ENCODE measurements at regions not wholly inside any gene's neighbourhood (a gene's known extent, or its start where the extent isn't known, plus 50 kb on each side); places are given as distances from the start of the nearest gene placed in this dataset.

DNA sequence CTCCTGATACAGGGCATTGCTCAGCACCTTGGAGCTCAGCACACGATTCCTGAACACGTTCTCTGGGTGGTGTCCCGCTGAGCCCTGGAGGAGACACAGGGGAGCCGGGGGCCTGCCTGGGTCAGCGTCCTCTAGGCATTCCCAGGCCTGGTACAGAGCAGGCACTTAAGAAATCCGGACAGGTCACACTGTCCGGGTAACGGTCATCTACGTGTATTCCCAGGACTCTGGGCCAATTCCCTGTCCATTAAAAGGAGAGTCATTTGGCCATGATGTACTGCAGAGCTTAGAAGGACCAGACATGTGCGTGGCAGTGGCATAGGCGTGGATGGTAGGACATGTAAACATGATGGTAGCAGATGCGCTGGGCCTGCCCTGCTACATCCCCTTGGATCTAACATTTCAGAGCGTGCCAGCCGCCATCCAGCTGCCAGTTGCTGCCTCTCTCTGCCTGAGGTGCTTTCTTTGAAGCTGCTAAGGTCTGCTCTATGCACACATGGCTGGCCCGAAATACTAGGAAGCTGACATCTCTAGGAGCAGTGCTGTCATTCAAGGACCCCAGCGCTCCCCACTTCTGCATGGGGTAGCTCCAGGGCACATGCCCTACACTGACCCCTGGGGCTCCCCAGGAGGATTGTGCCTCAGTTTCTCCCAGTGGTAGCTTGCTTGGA lies 273.1 kb upstream of the RTL1 start:
- H3K4me1 Mint-ChIP-seq = no peaks in the 10 kb centered on the region
- peaks cover 3% of the 10 kb centered on the region for H3K9me3 Mint-ChIP-seq
- no peak for DNase-seq
- no peaks in the 10 kb centered on the region for H3K36me3 Mint-ChIP-seq (ENCODE audit: low read depth)
- H3K27ac Mint-ChIP-seq = no peak overlapping the region
- H3K27me3 Mint-ChIP-seq = no peaks in the 10 kb centered on the region
- ChIA-PET CTCF (no interaction called here), POLR2A (no interaction called here)
- no peak overlapping the region for H3K4me3 Mint-ChIP-seq

DNA sequence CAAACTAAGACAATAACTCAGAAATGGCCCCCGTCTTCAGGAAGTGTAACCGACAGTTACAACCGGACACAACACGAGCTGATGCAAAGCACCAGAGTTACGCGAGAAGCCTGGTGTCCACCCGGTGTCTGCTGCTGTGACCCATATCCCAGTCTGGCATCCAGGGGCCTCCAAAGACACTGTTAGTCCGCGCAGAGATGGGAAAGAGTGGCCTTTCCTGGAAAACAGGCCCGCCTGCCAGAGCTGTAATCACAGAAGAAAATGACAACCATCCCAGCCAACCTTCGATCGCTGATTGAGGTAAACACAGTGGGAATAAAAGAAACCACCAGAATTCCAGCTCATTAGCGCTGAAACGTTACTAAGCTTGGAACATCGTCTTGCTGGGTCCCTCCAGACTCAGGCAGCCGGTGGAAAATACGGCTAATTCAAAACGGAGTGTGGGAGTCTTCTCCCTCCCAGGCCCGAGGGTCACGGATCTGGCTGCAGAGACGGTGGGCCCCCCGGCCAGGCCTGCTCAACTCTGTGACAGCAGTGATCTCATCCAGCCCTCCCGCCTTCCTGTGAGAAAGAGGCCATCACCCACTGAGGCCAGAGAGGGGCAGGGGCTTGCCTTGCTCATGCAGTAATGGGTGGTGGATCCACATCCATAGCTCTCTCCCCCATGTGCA lies 273.9 kb upstream of the RTL1 start:
- CTCF ChIA-PET = no interaction called here
- no peak overlapping the region for H3K4me3 Mint-ChIP-seq

DNA sequence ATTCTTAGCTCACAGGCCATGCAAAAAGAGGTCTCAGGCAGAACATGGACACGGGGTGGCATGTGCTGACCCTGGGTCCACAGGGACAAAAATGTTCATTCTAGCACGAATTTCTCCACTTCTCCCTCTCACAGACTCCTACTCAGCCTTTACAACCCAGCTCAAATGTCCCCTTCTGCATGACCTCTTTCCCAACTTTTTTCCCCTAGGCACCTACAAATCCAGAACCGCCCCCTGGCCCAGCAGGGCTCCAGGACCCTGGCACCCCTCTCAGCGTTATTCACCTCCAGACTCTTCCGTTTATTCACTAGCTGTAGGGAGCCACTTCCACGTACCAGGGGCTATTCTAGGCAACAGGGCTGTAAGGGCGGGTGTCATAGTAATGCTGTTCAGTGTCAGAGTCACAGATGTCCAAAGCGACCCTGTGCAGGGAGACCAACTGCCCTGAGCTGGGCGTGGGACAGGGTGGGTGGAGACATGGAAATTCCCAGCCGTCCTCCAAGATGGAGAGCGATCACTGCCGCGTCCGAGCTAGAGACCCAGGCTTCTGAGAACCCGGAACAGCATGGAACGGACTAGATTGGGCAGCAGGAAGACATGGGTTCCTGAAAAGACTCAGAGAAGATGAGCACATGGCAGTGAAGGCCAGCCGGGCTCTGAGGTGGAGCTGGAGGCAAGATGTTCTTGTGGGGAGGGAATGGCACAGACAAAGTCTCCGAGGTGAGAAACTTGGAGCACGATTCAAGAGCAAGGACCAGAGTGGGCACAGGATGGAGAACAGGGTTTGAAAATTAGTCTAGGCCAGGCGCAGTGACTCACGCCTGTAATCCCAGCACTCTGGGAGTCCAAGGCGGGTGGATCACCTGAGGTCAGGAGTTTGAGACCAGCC lies 274.9 kb upstream of the RTL1 start:
- H3K9me3 Mint-ChIP-seq = no peaks in the 10 kb centered on the region
- H3K27me3 Mint-ChIP-seq = no peaks in the 10 kb centered on the region
- H3K27ac Mint-ChIP-seq = no peak overlapping the region
- no peaks in the 10 kb centered on the region for H3K4me1 Mint-ChIP-seq
- no peak overlapping the region for H3K4me3 Mint-ChIP-seq
- CTCF ChIA-PET = no interaction called here
- H3K36me3 Mint-ChIP-seq (ENCODE audit: low read depth) = no peaks in the 10 kb centered on the region
- no peak for DNase-seq
- POLR2A ChIA-PET = no interaction called here

More for the DNA sequence above, 273.9 kb upstream of the RTL1 start:
- POLR2A ChIA-PET = no interaction called here
- no peak overlapping the region for H3K27ac Mint-ChIP-seq
- no peaks in the 10 kb centered on the region for H3K27me3 Mint-ChIP-seq
- no peaks in the 10 kb centered on the region for H3K4me1 Mint-ChIP-seq
- H3K36me3 Mint-ChIP-seq (ENCODE audit: low read depth) = no peaks in the 10 kb centered on the region
- H3K9me3 Mint-ChIP-seq = no peaks in the 10 kb centered on the region
- DNase-seq = no peak

DNA sequence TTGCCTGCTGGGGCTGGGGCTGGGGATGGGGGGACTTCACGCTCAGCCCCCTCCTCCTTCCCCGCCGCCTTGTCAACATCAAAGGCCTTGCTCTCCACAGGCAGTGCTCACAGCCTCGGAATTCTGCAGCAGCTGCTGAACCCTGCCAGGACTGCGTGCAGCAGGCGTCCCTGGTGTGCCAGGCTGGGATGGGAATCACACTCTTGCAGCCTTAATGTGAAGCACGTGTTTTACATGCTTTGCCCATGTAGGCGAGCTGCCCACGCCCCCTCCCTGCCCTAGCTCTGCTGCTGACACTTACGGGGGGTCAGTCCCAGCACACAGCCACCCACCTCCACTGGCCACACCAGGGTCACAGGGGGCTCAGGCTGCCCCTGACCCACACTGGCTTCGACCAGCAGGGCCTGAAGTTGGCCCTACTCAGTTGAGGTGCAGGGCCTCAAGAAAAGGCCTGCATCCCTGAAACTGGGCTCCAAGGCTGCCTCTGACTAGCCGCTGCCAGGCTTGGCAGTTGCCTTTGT lies 276.2 kb upstream of the RTL1 start:
- Mint-ChIP-seq H3K36me3 (ENCODE audit: low read depth) (no peaks in the 10 kb centered on the region), H3K27ac (no peak overlapping the region), H3K27me3 (no peaks in the 10 kb centered on the region), H3K4me3 (no peak overlapping the region), H3K9me3 (no peaks in the 10 kb centered on the region), H3K4me1 (no peaks in the 10 kb centered on the region)
- DNase-seq = no peak
- CTCF ChIA-PET = no interaction called here
- POLR2A ChIA-PET = no interaction called here

DNA sequence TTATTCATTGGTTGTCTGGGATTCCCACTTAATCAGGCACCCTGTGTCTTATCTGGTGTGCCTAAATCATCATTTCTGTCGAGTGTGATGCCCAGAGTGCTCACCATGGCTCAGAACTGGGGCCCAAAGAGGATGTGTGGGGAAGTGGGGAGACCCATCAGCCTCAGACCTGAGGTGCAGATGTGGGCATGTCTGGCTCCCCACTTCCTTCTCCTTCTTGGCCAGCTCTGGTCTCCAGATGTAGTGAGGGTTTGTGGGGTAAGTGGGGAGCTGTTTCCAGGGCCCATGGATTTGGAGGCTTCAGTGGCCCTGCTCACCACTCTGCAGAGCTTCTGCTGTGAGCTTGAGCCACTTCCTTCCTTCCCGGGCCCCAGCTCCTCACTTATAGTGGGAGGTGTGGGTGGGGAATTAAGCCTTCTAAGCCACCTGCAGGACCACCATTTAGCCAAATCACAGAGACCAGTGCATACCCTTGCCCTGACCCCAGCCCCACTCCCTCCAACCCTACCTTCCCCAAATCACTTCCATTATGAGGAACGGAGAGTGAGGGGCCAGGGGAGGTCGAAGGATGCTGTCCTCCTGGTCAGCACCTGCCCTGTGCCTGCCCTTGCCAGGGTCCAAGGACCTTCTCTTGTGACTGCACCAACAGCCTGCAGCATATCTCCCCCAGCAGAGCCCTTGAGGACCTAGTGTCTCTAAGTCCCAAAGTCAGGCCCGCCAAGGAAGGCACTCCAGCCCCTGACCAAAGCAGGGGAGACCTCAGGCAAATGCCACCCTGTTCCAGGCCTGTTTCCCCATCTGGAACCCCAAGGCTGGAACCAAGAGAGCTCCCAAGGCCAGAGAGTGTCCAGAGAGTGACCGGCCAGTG lies 278.2 kb upstream of the RTL1 start:
- no peak for DNase-seq
- no peak overlapping the region for H3K27ac Mint-ChIP-seq
- H3K27me3 Mint-ChIP-seq = no peaks in the 10 kb centered on the region
- H3K9me3 Mint-ChIP-seq = no peaks in the 10 kb centered on the region
- no peaks in the 10 kb centered on the region for H3K4me1 Mint-ChIP-seq
- ChIA-PET POLR2A (interaction anchor here (0.6 kb wide), 1 partner anchor 266 kb away, joined by 3 read pairs; no protein-coding TSS in a partner anchor), CTCF (no interaction called here)
- H3K4me3 Mint-ChIP-seq = no peak overlapping the region
- H3K36me3 Mint-ChIP-seq (ENCODE audit: low read depth) = no peaks in the 10 kb centered on the region

DNA sequence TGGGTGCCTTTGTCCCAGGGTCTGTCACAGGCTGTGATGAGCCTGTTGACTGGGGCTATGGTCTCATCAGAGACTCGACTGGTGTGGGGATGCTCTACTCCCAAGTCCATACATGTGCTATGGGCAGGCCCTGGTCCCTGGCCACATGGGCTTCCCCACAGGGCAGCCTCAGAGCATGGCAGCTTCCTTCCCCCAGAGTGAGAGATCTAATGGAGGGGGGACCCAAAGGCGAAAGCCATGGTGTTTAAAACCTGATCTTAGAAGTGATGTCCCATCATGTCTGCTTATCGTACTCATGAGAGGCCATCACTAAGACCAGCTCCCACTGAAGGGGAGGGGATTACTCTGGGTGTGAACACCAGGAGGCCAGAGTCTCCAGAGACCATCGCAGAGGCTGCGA lies 279.0 kb upstream of the RTL1 start:
- Mint-ChIP-seq H3K27me3 (no peaks in the 10 kb centered on the region), H3K27ac (no peak overlapping the region), H3K9me3 (no peaks in the 10 kb centered on the region), H3K4me1 (no peaks in the 10 kb centered on the region), H3K36me3 (ENCODE audit: low read depth) (no peaks in the 10 kb centered on the region), H3K4me3 (no peak overlapping the region)
- CTCF ChIA-PET = no interaction called here
- POLR2A ChIA-PET = no interaction called here
- no peak for DNase-seq

DNA sequence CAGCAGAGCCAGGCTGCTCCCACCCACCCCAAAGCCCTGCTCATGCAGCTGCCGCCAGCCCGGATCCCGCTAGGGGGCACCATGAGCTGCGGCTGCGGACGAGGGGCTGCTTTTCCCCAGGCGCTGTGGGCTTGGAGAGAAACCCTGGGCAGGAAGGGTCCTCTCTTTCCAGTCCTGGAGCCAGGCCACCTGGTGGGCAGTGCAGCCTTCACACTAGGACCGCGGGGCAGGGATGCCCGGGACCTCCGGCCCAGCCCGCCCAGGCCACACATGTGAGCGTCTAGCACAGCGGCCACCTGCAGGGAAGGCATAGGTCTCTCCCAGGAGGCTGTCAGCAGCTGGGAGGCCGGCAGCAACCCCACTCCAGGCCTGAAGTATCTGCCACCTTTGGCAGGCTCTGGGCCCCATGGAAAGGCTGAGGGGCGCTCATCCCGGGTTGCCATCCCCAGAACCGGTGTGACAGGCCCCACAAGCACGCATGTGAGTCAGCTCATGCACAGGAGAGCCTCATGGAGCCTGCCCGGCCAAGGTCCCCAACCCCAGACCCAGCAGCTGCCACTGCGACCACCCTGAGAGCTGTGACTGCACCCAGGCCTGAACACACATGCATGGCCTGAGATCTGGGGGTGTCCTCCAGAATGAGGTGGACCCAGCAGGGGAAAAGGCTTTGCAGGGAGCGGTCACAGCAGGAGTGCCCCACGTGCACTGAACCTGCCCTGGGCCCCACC lies 280.0 kb upstream of the RTL1 start:
- DNase-seq = no peak
- no peak overlapping the region for H3K27ac Mint-ChIP-seq
- POLR2A ChIA-PET = no interaction called here
- H3K4me1 Mint-ChIP-seq = no peaks in the 10 kb centered on the region
- no peaks in the 10 kb centered on the region for H3K9me3 Mint-ChIP-seq
- H3K36me3 Mint-ChIP-seq (ENCODE audit: low read depth) = no peaks in the 10 kb centered on the region
- H3K4me3 Mint-ChIP-seq = no peak overlapping the region
- CTCF ChIA-PET = no interaction called here
- no peaks in the 10 kb centered on the region for H3K27me3 Mint-ChIP-seq

DNA sequence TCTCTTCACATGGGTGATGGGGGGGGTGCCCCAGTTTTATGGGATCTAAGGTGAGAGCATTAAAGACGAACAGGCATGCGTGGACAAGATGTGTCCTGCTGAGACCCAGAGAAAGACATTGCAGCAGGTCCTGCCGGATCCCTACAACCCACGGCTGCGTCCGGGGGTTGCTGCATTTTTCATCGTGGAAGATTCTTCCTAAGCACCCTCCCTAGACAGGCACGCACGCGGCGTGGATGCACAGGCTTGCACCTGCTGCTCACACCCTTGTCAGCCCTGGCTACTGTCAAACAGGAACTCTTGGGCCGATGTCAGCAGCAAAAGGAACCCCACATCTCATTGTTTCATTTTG lies 280.6 kb upstream of the RTL1 start:
- CTCF ChIA-PET = no interaction called here
- no peak overlapping the region for H3K4me3 Mint-ChIP-seq
- no peaks in the 10 kb centered on the region for H3K36me3 Mint-ChIP-seq (ENCODE audit: low read depth)
- POLR2A ChIA-PET = no interaction called here
- no peak for DNase-seq
- no peaks in the 10 kb centered on the region for H3K4me1 Mint-ChIP-seq
- H3K9me3 Mint-ChIP-seq = no peaks in the 10 kb centered on the region
- no peak overlapping the region for H3K27ac Mint-ChIP-seq
- no peaks in the 10 kb centered on the region for H3K27me3 Mint-ChIP-seq

DNA sequence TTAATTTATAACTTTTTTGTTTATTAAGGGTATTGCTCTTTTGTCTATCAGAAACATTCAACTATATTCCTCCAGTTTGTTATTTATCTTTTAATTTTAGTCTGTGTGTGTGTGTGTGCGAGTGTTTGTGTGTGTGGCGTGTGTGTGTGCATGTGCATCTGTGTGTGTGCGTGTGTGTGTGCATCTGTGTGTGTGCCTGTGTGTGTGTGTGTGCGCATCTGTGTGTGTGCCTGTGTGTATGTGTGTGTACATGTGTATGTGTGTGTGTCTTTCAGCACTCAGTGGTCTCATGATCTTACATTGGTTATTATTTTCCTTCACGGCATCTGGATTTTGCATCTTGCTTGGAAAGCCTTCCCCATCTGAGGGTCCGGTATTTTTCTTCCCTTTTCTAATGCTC lies 281.1 kb upstream of the RTL1 start:
- H3K36me3 Mint-ChIP-seq (ENCODE audit: low read depth) = no peaks in the 10 kb centered on the region
- H3K9me3 Mint-ChIP-seq = no peaks in the 10 kb centered on the region
- H3K4me1 Mint-ChIP-seq = no peaks in the 10 kb centered on the region
- DNase-seq = no peak
- H3K27me3 Mint-ChIP-seq = no peaks in the 10 kb centered on the region
- ChIA-PET POLR2A (no interaction called here), CTCF (no interaction called here)
- H3K27ac Mint-ChIP-seq = no peak overlapping the region
- H3K4me3 Mint-ChIP-seq = no peak overlapping the region

DNA sequence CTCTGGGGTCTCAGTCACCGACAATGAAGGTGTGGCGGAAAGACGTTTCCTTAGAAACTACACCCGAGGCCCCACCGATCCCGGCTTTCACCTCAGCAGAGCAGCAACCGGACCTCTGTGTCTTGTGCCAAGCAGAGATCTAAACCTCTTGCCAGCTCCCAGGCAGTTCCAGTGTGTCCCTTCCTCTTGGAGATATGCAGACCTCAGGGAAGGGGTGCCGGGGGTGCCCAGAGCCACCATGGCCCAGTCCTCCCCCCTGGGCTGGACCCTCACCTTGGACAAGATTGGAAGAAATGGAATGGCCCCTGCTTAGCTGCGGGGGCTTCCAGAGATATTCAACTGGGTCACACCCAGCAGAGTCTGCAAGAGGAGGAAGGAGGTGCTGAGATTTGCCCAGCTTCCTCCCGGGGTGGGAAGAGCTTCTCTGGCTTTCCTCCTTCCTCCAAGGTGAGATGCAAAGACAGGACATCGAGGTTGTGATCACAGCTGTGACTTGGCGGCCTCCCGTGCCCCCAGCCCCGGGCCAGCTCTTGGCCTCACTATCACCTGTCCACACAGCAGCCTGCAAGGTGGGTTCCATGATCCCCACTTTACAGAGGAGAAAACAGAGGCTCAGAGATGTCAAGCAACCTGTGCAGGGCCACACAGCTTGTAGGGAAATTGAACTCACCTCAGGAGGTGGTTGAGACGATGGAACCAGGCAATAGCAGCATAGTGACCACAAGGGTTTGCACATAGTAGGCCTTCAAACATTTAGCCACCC lies 281.7 kb upstream of the RTL1 start:
- H3K9me3 Mint-ChIP-seq = no peaks in the 10 kb centered on the region
- H3K27me3 Mint-ChIP-seq = no peaks in the 10 kb centered on the region
- no peak overlapping the region for H3K4me3 Mint-ChIP-seq
- no peaks in the 10 kb centered on the region for H3K4me1 Mint-ChIP-seq
- no peaks in the 10 kb centered on the region for H3K36me3 Mint-ChIP-seq (ENCODE audit: low read depth)
- DNase-seq = no peak
- CTCF ChIA-PET = no interaction called here
- POLR2A ChIA-PET = no interaction called here
- H3K27ac Mint-ChIP-seq = no peak overlapping the region

DNA sequence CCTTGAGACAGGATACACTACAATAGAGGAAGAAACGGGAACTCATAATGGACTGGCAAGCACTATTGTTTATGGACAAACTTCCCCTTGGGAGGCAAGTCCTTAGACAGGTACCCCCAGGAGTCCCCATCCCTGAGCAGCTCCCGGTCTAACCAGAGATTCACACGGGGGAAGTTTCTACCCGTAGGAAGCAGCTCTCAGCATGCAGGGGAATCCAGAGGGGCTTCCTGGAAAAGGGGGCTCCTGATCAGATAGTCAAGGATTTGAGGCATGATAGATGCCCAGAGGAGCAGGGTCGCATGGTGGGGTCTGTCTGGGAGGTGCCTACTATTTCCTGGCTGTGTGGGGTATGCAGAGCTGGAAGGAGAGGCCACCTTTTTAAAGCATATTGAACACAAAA lies 282.4 kb upstream of the RTL1 start:
- Mint-ChIP-seq H3K27ac (no peak overlapping the region), H3K4me3 (no peak overlapping the region), H3K27me3 (no peaks in the 10 kb centered on the region), H3K4me1 (no peaks in the 10 kb centered on the region), H3K9me3 (no peaks in the 10 kb centered on the region), H3K36me3 (ENCODE audit: low read depth) (no peaks in the 10 kb centered on the region)
- no peak for DNase-seq
- ChIA-PET POLR2A (no interaction called here), CTCF (no interaction called here)

DNA sequence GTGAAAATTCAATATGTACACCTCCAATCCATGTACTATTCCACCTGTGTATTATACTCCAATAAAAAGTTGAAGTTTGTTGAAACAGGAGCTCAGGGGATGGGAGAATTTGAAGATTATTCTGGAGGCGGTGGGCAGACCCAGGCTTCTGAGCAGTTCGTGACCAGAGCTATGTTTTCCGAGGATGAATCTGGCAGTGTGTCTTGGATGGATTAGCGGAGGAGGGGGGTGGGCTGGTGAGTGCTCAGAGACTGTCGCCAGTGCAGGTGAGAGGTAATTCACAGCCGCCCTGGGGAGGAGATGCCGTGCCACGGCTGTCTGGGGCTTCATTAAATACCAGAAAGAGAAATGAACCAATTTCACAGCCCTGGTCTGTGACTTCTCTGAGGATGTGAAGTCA lies 283.0 kb upstream of the RTL1 start:
- H3K27ac Mint-ChIP-seq = no peak overlapping the region

More for the DNA sequence above, 283.0 kb upstream of the RTL1 start:
- DNase-seq = no peak
- ChIA-PET POLR2A (no interaction called here), CTCF (no interaction called here)
- Mint-ChIP-seq H3K4me3 (no peak overlapping the region), H3K9me3 (no peaks in the 10 kb centered on the region), H3K36me3 (ENCODE audit: low read depth) (no peaks in the 10 kb centered on the region), H3K27me3 (no peaks in the 10 kb centered on the region), H3K4me1 (no peaks in the 10 kb centered on the region)

Measured in activated CD4-positive, alpha-beta T cell treated with anti-CD3 and anti-CD28 coated beads, Interleukin-2, amount 10 ng/mL, durations not matched to agents 7 days and 5 days (primary cell).